CD4-positive, alpha-beta T cell (primary cell): ENCODE measurements at regions not wholly inside any gene's neighbourhood (a gene's known extent, or its start where the extent isn't known, plus 50 kb on each side); places are given as distances from the start of the nearest gene placed in this dataset.

Source experiments
- ATAC-seq: fragments of 200-7000 bp; cut with Tn5 transposase; one replicate; pipeline ENCODE4 v1.10.0; 2022; ENCODE audit warnings: mild to moderate bottlenecking; ENCODE audit not compliant: poor library complexity
- CTCF ChIA-PET: fragments of 350-600 bp; sonication (Branson Sonifier 250); formaldehyde crosslinking; loops from one replicate; lab custom pipeline; 2021; ENCODE audit warnings: antibody characterized with exemption, inconsistent platforms; lab: Charles Lee
- POLR2A ChIA-PET: fragments of 350-600 bp; sonication (Branson Sonifier 250); formaldehyde crosslinking; loops from one replicate; lab custom pipeline; 2021; ENCODE audit warnings: antibody characterized with exemption, inconsistent platforms; lab: Charles Lee
- DNase-seq, 14 experiments: peaks; one replicate each; pipeline ENCODE4 v3.0.0-alpha.2; 2013 to 2020; ENCODE audit warnings: mixed read lengths in 2 of 14
- H3K27ac ChIP-seq, 2 donors: one replicate each; pipeline versions ENCODE4 v1.5.1 to v1.7.0; 2013; ENCODE audit warnings: low read length in 2 of 2, low read depth in 1 of 2, mild to moderate bottlenecking in 1 of 2
- H3K27me3 ChIP-seq, 2 experiments: 1 replicate in 1 of 2; 2 replicates in 1 of 2; pipeline versions ENCODE4 v1.6.1 to v1.7.0; 2013; ENCODE audit warnings: low read length in 2 of 2, control low read depth in 1 of 2, mild to moderate bottlenecking in 1 of 2, moderate library complexity in 1 of 2; ENCODE audit not compliant: insufficient read depth in 2 of 2, control insufficient read depth in 1 of 2
- H3K36me3 ChIP-seq: one replicate; pipeline ENCODE4 v1.6.1; 2013; ENCODE audit warnings: low read length, control low read depth; ENCODE audit not compliant: insufficient read depth
- H3K4me1 ChIP-seq: one replicate; pipeline ENCODE4 v1.6.1; 2013; ENCODE audit warnings: low read length, control low read depth; ENCODE audit not compliant: insufficient read depth
- H3K4me3 ChIP-seq: one replicate; pipeline ENCODE4 v1.5.1; 2013; ENCODE audit warnings: mild to moderate bottlenecking, low read length, moderate library complexity
- H3K9me3 ChIP-seq, 2 experiments: 1 replicate in 1 of 2; 2 replicates in 1 of 2; pipeline versions ENCODE4 v1.6.1 to v1.7.0; 2013; ENCODE audit warnings: low read length in 2 of 2, mild to moderate bottlenecking in 2 of 2, control low read depth in 1 of 2, moderate library complexity in 1 of 2; ENCODE audit not compliant: control insufficient read depth in 1 of 2, insufficient read depth in 1 of 2
- H3K27ac Mint-ChIP-seq: one replicate; pipeline ENCODE4 v1.8.0; 2020; ENCODE audit warnings: mixed read lengths
- H3K27me3 Mint-ChIP-seq: one replicate; pipeline ENCODE4 v1.8.0; 2021; ENCODE audit warnings: mixed read lengths
- H3K36me3 Mint-ChIP-seq: one replicate; pipeline ENCODE4 v1.8.0; 2021; ENCODE audit warnings: low read depth, mixed read lengths
- H3K4me1 Mint-ChIP-seq: one replicate; pipeline ENCODE4 v1.8.0; 2021; ENCODE audit warnings: low read depth, mixed read lengths
- H3K4me3 Mint-ChIP-seq: one replicate; pipeline ENCODE4 v1.8.0; 2020; ENCODE audit warnings: mild to moderate bottlenecking, mixed read lengths
- H3K9me3 Mint-ChIP-seq: one replicate; pipeline ENCODE4 v1.8.0; 2020; ENCODE audit warnings: mixed read lengths
- CTCF ChIP-seq: fragments of 200-600 bp; IDR thresholded peaks from one replicate; pipeline ENCODE4 v1.8.0; 2022; ENCODE audit warnings: antibody characterized with exemption, mild to moderate bottlenecking
- intact Hi-C, 2 experiments: fragments of 100-400 bp; cut with DNase I in 1 of 2; cut with micrococcal nuclease in 1 of 2; formaldehyde crosslinking; loops; one replicate each; pipeline versions ENCODE4 v1.15.1 to v1.9.0; 2023 to 2025; cut with DNase I, micrococcal nuclease

- TF ChIP-seq CTCF = no peak
- ATAC-seq (no peak), DNase-seq (no peak)
- H3K9me3 ChIP-seq = no peaks in the 10 kb centered on the region
- H3K36me3 ChIP-seq = no peaks in the 10 kb centered on the region
- intact Hi-C loops = no loop called here
- peaks cover 1% of the 10 kb centered on the region for H3K4me1 Mint-ChIP-seq
- no peak overlapping the region for H3K27ac Mint-ChIP-seq
- no peak overlapping the region for H3K4me3 Mint-ChIP-seq
- no peak overlapping the region for H3K27ac ChIP-seq
- peaks cover 13% of the 10 kb centered on the region for H3K27me3 Mint-ChIP-seq
- no peaks in the 10 kb centered on the region for H3K9me3 Mint-ChIP-seq
- H3K27me3 ChIP-seq = peaks cover 0 to 8% of the 10 kb centered on the region in 2 experiments
- CTCF ChIA-PET = no interaction called here
- H3K4me1 ChIP-seq = no peaks in the 10 kb centered on the region
- POLR2A ChIA-PET = no interaction called here
- H3K4me3 ChIP-seq = no peak overlapping the region
- H3K36me3 Mint-ChIP-seq = no peaks in the 10 kb centered on the region
Observed at GRCh38 chr5:175054243-175054642, 329.9 kb downstream of the MSX2 start.

GRCh38 chr5:175052351-175052750 is 328.0 kb downstream of the MSX2 start:
- ChIA-PET CTCF (no interaction called here), POLR2A (no interaction called here)
- Mint-ChIP-seq H3K27ac (no peak overlapping the region), H3K4me3 (no peak overlapping the region), H3K36me3 (no peaks in the 10 kb centered on the region), H3K9me3 (no peaks in the 10 kb centered on the region), H3K4me1 (no peaks in the 10 kb centered on the region), H3K27me3 (peaks cover 20% of the 10 kb centered on the region)
- Histone ChIP-seq H3K27ac (no peak overlapping the region), H3K36me3 (no peaks in the 10 kb centered on the region), H3K9me3 (no peaks in the 10 kb centered on the region), H3K4me1 (no peaks in the 10 kb centered on the region), H3K4me3 (no peak overlapping the region), H3K27me3 (peaks cover 0 to 9% of the 10 kb centered on the region in 2 experiments)
- TF ChIP-seq CTCF = no peak
- ATAC-seq (no peak), DNase-seq (no peak)
- intact Hi-C loops = no loop called here

- no peaks in the 10 kb centered on the region for H3K36me3 Mint-ChIP-seq
- no peak overlapping the region for H3K4me3 Mint-ChIP-seq
- intact Hi-C loops = no loop called here
- no peaks in the 10 kb centered on the region for H3K9me3 ChIP-seq
- peaks cover 0 to 9% of the 10 kb centered on the region in 2 experiments for H3K27me3 ChIP-seq
- H3K27ac ChIP-seq = no peak overlapping the region
- H3K4me1 Mint-ChIP-seq = no peaks in the 10 kb centered on the region
- no peak overlapping the region for H3K4me3 ChIP-seq
- no peak for ATAC-seq
- ChIA-PET CTCF (no interaction called here), POLR2A (no interaction called here)
- DNase-seq = no peak
- H3K27me3 Mint-ChIP-seq = peaks cover 14% of the 10 kb centered on the region
- no peak for TF ChIP-seq CTCF
- H3K36me3 ChIP-seq = no peaks in the 10 kb centered on the region
- no peaks in the 10 kb centered on the region for H3K4me1 ChIP-seq
- H3K9me3 Mint-ChIP-seq = no peaks in the 10 kb centered on the region
- no peak overlapping the region for H3K27ac Mint-ChIP-seq
Observed at GRCh38 chr5:175047048-175047447, 322.7 kb downstream of the MSX2 start.
